ENCODE measurements at regions not wholly inside any gene's neighbourhood (a gene's known extent, or its start where the extent isn't known, plus 50 kb on each side); places are given as distances from the start of the nearest gene placed in this dataset.

GRCh38 chr4:23981328-23981727 is 91.5 kb upstream of the PPARGC1A start (continued):
- TF ChIP-seq NRF1 (IDR thresholded peaks at IDR 0.05; ENCODE audit: low read depth, low read length) (no peak), EZH2 (IDR thresholded peaks at IDR 0.05; ENCODE audit: low read depth, low read length, severe bottlenecking) (no peak), ATF3 (IDR thresholded peaks at IDR 0.05; ENCODE audit: insufficient read depth, low read depth, low read length) (no peak), CHD2 (IDR thresholded peaks at IDR 0.05; ENCODE audit: low read length) (no peak), JUN (IDR thresholded peaks at IDR 0.05; ENCODE audit: low read depth, low read length) (no peak), RBBP5 (IDR thresholded peaks at IDR 0.05; ENCODE audit: borderline replicate concordance, low read depth, low read length) (no peak), POLR2AphosphoS5 (IDR thresholded peaks at IDR 0.05; ENCODE audit: low read depth, low read length) (no peak), TBP (IDR thresholded peaks at IDR 0.05; ENCODE audit: low read depth, low read length) (no peak), JUND (IDR thresholded peaks at IDR 0.05; ENCODE audit: low read length) (no peak)
